ENCODE measurements at regions not wholly inside any gene's neighbourhood (a gene's known extent, or its start where the extent isn't known, plus 50 kb on each side); places are given as distances from the start of the nearest gene placed in this dataset.
A peak's percentile ranks its signal among the peaks of the same experiment; 100 is the strongest.

DNA sequence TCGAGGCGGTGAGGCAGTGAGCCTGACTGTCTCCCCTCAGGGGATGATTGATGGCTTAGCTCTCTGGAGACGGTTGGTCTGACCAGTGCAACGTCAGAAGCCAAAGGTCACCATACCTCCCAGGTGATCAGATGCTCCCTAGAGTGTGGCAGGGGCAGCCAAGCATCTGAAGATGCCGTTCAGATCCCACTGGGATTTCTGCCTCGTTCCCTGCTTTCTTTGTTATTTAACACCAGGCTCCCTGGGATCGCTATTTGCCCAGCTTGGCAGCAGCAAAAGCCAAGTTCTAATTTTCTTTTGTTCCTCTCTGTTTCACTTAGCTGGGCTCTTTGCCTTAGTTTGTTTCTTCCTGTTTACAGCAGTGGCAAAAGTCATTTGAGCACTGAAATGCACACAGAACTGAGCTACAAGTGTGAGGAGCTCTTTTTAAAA, 53.5 kb upstream of the SVIL start:
- Histone ChIP-seq H3K4me1 (ENCODE audit: insufficient read depth, low read length) (peaks cover 19% of the 10 kb centered on the region), H3K9me3 (ENCODE audit: low read length) (no peaks in the 10 kb centered on the region), H3K36me3 (ENCODE audit: insufficient read depth, low read length) (peaks cover 15% of the 10 kb centered on the region), H3K27me3 (ENCODE audit: insufficient read depth, low read length) (no peaks in the 10 kb centered on the region), H2AFZ (ENCODE audit: low read depth, low read length) (no peak overlapping the region), H3K4me3 (ENCODE audit: low read length) (peak overlapping the region; percentile 5)

DNA sequence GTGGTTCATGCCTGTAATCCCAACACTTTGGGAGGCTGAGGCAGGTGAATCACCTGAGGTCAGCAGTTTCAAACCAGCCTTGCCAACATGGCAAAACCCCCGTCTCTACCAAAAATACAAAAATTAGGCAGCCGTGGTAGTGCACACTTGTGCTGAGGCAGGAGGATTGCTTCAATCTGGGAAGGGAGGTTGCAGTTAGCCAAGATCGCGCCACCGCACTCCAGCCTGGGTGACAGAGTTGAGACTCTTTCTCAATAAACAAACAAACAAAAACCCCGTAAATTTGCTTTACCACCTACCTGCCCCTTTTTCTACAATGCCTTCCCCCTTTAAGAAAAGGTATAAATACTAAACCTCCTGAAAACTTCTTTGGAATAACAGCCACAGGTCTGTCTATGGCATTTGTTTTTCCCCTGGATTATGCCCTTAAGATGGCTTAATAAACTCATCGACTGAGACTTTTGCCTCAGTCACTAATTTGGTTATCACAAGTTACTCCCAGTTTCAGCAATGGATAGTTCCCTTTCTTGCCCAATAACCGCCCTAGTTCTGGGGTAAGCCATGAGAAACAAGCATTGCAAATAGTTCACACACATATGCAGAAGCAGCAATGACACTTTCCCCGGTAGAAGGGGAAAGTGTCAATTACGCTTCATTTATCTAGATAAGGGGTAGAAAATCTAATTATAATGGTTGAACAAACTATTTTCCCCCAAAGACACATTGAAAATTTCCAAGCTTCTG, 52.8 kb upstream of the SVIL start:
- peaks cover 19% of the 10 kb centered on the region for H3K4me1 ChIP-seq (ENCODE audit: insufficient read depth, low read length)
- no peak overlapping the region for H3K4me3 ChIP-seq (ENCODE audit: low read length)
- no peak overlapping the region for H2AFZ ChIP-seq (ENCODE audit: low read depth, low read length)
- peaks cover 15% of the 10 kb centered on the region for H3K36me3 ChIP-seq (ENCODE audit: insufficient read depth, low read length)
- H3K27me3 ChIP-seq (ENCODE audit: insufficient read depth, low read length), result no peaks in the 10 kb centered on the region
- no peaks in the 10 kb centered on the region for H3K9me3 ChIP-seq (ENCODE audit: low read length)

GRCh38 chr10:29685506-29685905, 50.7 kb upstream of the SVIL start:
- Histone ChIP-seq H3K4me1 (ENCODE audit: insufficient read depth, low read length) (peaks cover 19% of the 10 kb centered on the region), H3K4me3 (ENCODE audit: low read length) (no peak overlapping the region), H3K27me3 (ENCODE audit: insufficient read depth, low read length) (no peaks in the 10 kb centered on the region), H3K9me3 (ENCODE audit: low read length) (no peaks in the 10 kb centered on the region), H3K36me3 (ENCODE audit: insufficient read depth, low read length) (peaks cover 18% of the 10 kb centered on the region), H2AFZ (ENCODE audit: low read depth, low read length) (no peak overlapping the region)

All from neuron (in vitro differentiated cells).